ENCODE measurements at regions not wholly inside any gene's neighbourhood (a gene's known extent, or its start where the extent isn't known, plus 50 kb on each side); places are given as distances from the start of the nearest gene placed in this dataset.

- no peak for TF ChIP-seq CTCF (IDR thresholded peaks at IDR 0.05)
- Mint-ChIP-seq H3K9me3 (peaks cover 0 to 7% (median 6%) of the 10 kb centered on the region in 7 donors), H3K27me3 (ENCODE audit: low read depth in 3 of 3) (peaks cover 0 to 2% (median 1%) of the 10 kb centered on the region in 3 donors), H3K27ac (no peak overlapping the region), H3K4me3 (no peak overlapping the region), H3K4me1 (no peaks in the 10 kb centered on the region), H3K36me3 (no peaks in the 10 kb centered on the region)
- Histone ChIP-seq H3K4me3 (replicated peaks in 1 of 3; ENCODE audit: low read depth in 2 of 3, low read length in 3 of 3) (no peak overlapping the region), H4K20me1 (ENCODE audit: insufficient read depth, low read length) (no peaks in the 10 kb centered on the region), H3K36me3 (replicated peaks in 1 of 2; ENCODE audit: control insufficient read depth in 1 of 2, insufficient read depth in 2 of 2, low read length in 2 of 2) (no peaks in the 10 kb centered on the region), H3K79me2 (ENCODE audit: insufficient read depth, low read length) (no peaks in the 10 kb centered on the region), H3K27ac (ENCODE audit: low read depth in 1 of 2, low read length in 2 of 2) (no peak overlapping the region), H3K4me1 (ENCODE audit: control insufficient read depth in 1 of 2, insufficient read depth in 2 of 2, low read length in 2 of 2) (no peaks in the 10 kb centered on the region), H3K9ac (ENCODE audit: insufficient read depth, low read length, poor library complexity, severe bottlenecking) (no peak overlapping the region), H3K4me2 (replicated peaks; ENCODE audit: extremely low read depth, low read length, poor library complexity, severe bottlenecking) (no peak overlapping the region), H2AFZ (ENCODE audit: insufficient read depth, low read depth, low read length, poor library complexity, severe bottlenecking) (no peak overlapping the region), H3K9me3 (replicated peaks in 1 of 2; ENCODE audit: control insufficient read depth in 1 of 2, insufficient read depth in 1 of 2, low read length in 2 of 2) (peaks cover 0 to 22% of the 10 kb centered on the region in 2 donors), H3K27me3 (ENCODE audit: control insufficient read depth in 2 of 2, insufficient read depth in 2 of 2, low read length in 2 of 2) (no peaks in the 10 kb centered on the region)
- DNase-seq = no peak
- WGBS (ENCODE audit: insufficient coverage) = 93% methylated on average over 21 of the region's 24 CpGs
- intact Hi-C loops (cut with micrococcal nuclease) = no loop called here
Observed at GRCh38 chr13:53408847-53409568, 380.4 kb downstream of the OLFM4 start.

GRCh38 chr13:53411463-53411862 lies 382.9 kb downstream of the OLFM4 start:
- no peak overlapping the region for H3K9ac ChIP-seq (ENCODE audit: insufficient read depth, low read length, poor library complexity, severe bottlenecking)
- TF ChIP-seq CTCF (IDR thresholded peaks at IDR 0.05) = no peak
- H3K4me2 ChIP-seq (replicated peaks; ENCODE audit: extremely low read depth, low read length, poor library complexity, severe bottlenecking) = no peak overlapping the region
- no peak overlapping the region for H3K4me3 Mint-ChIP-seq
- H3K27me3 Mint-ChIP-seq (ENCODE audit: low read depth in 3 of 3) = peaks cover 0 to 1% (median 0%) of the 10 kb centered on the region in 3 donors
- H3K4me1 ChIP-seq (ENCODE audit: control insufficient read depth in 1 of 2, insufficient read depth in 2 of 2, low read length in 2 of 2) = no peaks in the 10 kb centered on the region
- H3K4me1 Mint-ChIP-seq = no peaks in the 10 kb centered on the region
- no peaks in the 10 kb centered on the region for H4K20me1 ChIP-seq (ENCODE audit: insufficient read depth, low read length)
- H3K9me3 ChIP-seq (replicated peaks in 1 of 2; ENCODE audit: control insufficient read depth in 1 of 2, insufficient read depth in 1 of 2, low read length in 2 of 2) = peaks cover 0 to 13% of the 10 kb centered on the region in 2 donors
- no peak overlapping the region for H2AFZ ChIP-seq (ENCODE audit: insufficient read depth, low read depth, low read length, poor library complexity, severe bottlenecking)
- H3K9me3 Mint-ChIP-seq = peaks cover 0 to 6% (median 3%) of the 10 kb centered on the region in 7 donors
- no peaks in the 10 kb centered on the region for H3K36me3 Mint-ChIP-seq
- no peak for DNase-seq
- no peaks in the 10 kb centered on the region for H3K36me3 ChIP-seq (replicated peaks in 1 of 2; ENCODE audit: control insufficient read depth in 1 of 2, insufficient read depth in 2 of 2, low read length in 2 of 2)
- H3K4me3 ChIP-seq (replicated peaks in 1 of 3; ENCODE audit: low read depth in 2 of 3, low read length in 3 of 3) = no peak overlapping the region
- H3K79me2 ChIP-seq (ENCODE audit: insufficient read depth, low read length) = no peaks in the 10 kb centered on the region
- H3K27ac Mint-ChIP-seq = no peak overlapping the region
- no peaks in the 10 kb centered on the region for H3K27me3 ChIP-seq (ENCODE audit: control insufficient read depth in 2 of 2, insufficient read depth in 2 of 2, low read length in 2 of 2)
- WGBS (ENCODE audit: insufficient coverage) = no CpG with 5 or more reads among the region's 1 CpG
- intact Hi-C loops (cut with micrococcal nuclease) = no loop called here
- no peak overlapping the region for H3K27ac ChIP-seq (ENCODE audit: low read depth in 1 of 2, low read length in 2 of 2)
